ENCODE measurements at regions not wholly inside any gene's neighbourhood (a gene's known extent, or its start where the extent isn't known, plus 50 kb on each side); places are given as distances from the start of the nearest gene placed in this dataset.
"Not testable (repeated sequence)": the region's sequence is repeated elsewhere in the genome, so short reads cannot be mapped to it uniquely, and the experiment has no call there.

DNA sequence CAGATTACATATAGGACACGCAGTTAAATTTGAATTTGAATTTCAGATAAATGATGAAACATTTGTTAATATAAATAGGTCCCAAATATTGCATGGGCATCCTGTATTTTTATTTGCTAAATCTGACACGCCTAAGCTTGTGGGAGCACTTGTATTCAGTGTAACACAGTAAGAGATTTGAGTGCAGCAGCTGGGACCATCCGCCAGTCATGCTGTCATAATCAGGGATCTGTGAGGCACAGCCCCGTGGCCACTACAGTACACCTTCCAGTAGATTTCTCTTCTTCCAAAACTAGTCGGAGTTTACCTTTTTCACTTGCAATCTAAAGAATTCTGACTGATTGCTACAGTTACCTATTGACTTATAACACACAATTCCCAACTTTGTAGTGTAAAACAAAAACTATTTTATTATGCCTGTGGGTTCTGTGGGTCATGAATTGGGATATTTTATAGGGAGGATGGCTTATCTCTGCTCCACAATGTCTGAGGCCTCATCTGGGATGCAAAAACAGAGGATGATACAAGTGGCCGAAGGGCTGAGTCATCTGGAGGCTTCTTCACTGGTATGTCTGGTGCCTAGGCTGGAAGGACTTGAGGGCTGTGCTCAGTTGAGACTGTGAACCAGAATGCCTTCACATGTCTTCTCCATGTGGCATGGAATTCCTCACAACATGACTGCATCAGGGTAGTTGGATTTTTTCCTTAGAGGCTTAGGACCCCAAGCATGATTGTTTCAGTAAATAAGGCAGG is 74.1 kb downstream of the PRSS23 start:
- Histone ChIP-seq H3K4me1 (ENCODE audit: insufficient read depth, low read length) (no peaks in the 10 kb centered on the region), H3K4me3 (ENCODE audit: low read length) (no peak overlapping the region), H3K36me3 (ENCODE audit: insufficient read depth, low read length) (no peaks in the 10 kb centered on the region), H3K27me3 (ENCODE audit: control insufficient read depth in 1 of 2, insufficient read depth in 2 of 2, low read length in 2 of 2) (no peaks in the 10 kb centered on the region), H3K27ac (ENCODE audit: low read depth in 1 of 2, low read length in 2 of 2) (no peak overlapping the region), H3K9me3 (ENCODE audit: control insufficient read depth in 1 of 2, insufficient read depth in 1 of 2, low read length in 2 of 2) (peaks cover 0 to 6% of the 10 kb centered on the region in 2 experiments)
- no peaks in the 10 kb centered on the region for H3K36me3 Mint-ChIP-seq (ENCODE audit: low read depth)
- H3K27ac Mint-ChIP-seq = no peak overlapping the region
- no peak overlapping the region for H3K4me3 Mint-ChIP-seq
- ATAC-seq (ENCODE audit: poor library complexity) = no peak
- no peaks in the 10 kb centered on the region for H3K9me3 Mint-ChIP-seq
- intact Hi-C loops (cut with DNase I, micrococcal nuclease) = loop anchor here (5.0 to 10.0 kb wide), 2 partner anchors 418 to 550 kb away; no protein-coding TSS in a partner anchor
- H3K27me3 Mint-ChIP-seq = no peaks in the 10 kb centered on the region
- H3K4me1 Mint-ChIP-seq (ENCODE audit: low read depth) = no peaks in the 10 kb centered on the region
- TF ChIP-seq, protein P1, sequence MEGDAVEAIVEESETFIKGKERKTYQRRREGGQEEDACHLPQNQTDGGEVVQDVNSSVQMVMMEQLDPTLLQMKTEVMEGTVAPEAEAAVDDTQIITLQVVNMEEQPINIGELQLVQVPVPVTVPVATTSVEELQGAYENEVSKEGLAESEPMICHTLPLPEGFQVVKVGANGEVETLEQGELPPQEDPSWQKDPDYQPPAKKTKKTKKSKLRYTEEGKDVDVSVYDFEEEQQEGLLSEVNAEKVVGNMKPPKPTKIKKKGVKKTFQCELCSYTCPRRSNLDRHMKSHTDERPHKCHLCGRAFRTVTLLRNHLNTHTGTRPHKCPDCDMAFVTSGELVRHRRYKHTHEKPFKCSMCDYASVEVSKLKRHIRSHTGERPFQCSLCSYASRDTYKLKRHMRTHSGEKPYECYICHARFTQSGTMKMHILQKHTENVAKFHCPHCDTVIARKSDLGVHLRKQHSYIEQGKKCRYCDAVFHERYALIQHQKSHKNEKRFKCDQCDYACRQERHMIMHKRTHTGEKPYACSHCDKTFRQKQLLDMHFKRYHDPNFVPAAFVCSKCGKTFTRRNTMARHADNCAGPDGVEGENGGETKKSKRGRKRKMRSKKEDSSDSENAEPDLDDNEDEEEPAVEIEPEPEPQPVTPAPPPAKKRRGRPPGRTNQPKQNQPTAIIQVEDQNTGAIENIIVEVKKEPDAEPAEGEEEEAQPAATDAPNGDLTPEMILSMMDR (IDR thresholded peaks at IDR 0.05) = no peak
- no peak for DNase-seq
- POLR2A ChIA-PET = no interaction called here
- CTCF ChIA-PET = no interaction called here

DNA sequence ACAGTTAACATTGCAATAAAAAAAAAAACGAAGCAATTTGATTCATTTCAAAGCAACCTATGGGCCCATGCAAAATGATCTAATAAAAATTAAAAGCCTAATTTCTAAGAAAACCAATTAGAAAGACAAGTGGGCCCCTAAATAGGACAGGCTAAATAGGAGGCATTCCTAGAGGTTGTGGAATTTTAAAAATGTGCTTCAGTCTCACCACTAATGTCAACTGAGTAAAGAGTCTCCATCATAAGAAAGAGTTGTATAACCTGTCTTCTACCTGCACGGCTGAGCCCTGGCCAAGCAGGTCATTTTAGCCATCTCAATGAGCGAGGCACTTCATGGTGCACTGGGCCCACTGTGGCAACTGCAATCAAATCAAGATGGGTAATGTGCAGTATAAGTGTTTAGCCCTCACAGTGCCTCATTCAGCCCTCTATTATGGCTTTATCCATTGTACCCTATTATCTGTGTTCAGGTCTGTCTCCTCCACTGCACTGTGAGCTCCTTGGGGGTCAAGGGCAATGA is 76.4 kb downstream of the PRSS23 start:
- intact Hi-C loops (cut with DNase I, micrococcal nuclease) = loop anchor here in 1 of 2 experiments (10.0 kb wide), 1 partner anchor 548 kb away; no protein-coding TSS in a partner anchor
- Histone ChIP-seq H3K4me3 (ENCODE audit: low read length) (no peak overlapping the region), H3K36me3 (ENCODE audit: insufficient read depth, low read length) (no peaks in the 10 kb centered on the region), H3K9me3 (ENCODE audit: control insufficient read depth in 1 of 2, insufficient read depth in 1 of 2, low read length in 2 of 2) (peaks cover 0 to 6% of the 10 kb centered on the region in 2 experiments), H3K27ac (ENCODE audit: low read depth in 1 of 2, low read length in 2 of 2) (no peak overlapping the region), H3K4me1 (ENCODE audit: insufficient read depth, low read length) (no peaks in the 10 kb centered on the region), H3K27me3 (ENCODE audit: control insufficient read depth in 1 of 2, insufficient read depth in 2 of 2, low read length in 2 of 2) (no peaks in the 10 kb centered on the region)
- TF ChIP-seq, protein P1 (IDR thresholded peaks at IDR 0.05) = no peak
- H3K27me3 Mint-ChIP-seq = no peaks in the 10 kb centered on the region
- H3K9me3 Mint-ChIP-seq = no peaks in the 10 kb centered on the region
- ATAC-seq (ENCODE audit: poor library complexity) (no peak), DNase-seq (no peak)
- no peak overlapping the region for H3K27ac Mint-ChIP-seq
- no peaks in the 10 kb centered on the region for H3K4me1 Mint-ChIP-seq (ENCODE audit: low read depth)
- ChIA-PET POLR2A (no interaction called here), CTCF (no interaction called here)
- H3K4me3 Mint-ChIP-seq = no peak overlapping the region
- H3K36me3 Mint-ChIP-seq (ENCODE audit: low read depth) = no peaks in the 10 kb centered on the region

DNA sequence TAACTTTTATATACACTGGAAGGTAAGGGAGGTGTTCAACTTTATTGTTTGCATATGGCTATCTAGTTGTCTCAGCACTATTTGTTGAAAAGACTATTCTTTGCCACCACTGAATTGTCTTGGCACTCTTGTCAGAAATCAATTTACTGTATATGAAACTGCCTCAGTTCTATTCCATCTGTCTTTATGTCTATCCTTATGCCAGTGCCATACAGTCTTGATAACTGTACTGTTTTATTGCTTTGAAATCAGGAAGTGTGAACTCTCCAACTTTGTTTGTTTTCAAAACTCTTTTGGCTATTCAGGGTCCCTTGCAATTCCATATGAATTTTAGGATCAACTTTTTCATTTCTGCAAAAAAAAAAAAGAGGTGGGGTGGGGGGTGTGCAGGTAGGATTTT is 77.2 kb downstream of the PRSS23 start:
- peaks cover 0 to 6% of the 10 kb centered on the region in 2 experiments for H3K9me3 ChIP-seq (ENCODE audit: control insufficient read depth in 1 of 2, insufficient read depth in 1 of 2, low read length in 2 of 2)
- POLR2A ChIA-PET = no interaction called here
- ATAC-seq (ENCODE audit: poor library complexity) = no peak
- no peaks in the 10 kb centered on the region for H3K36me3 Mint-ChIP-seq (ENCODE audit: low read depth)
- H3K4me1 ChIP-seq (ENCODE audit: insufficient read depth, low read length) = no peaks in the 10 kb centered on the region
- no peak overlapping the region for H3K4me3 Mint-ChIP-seq
- CTCF ChIA-PET = no interaction called here
- no peak overlapping the region for H3K27ac ChIP-seq (ENCODE audit: low read depth in 1 of 2, low read length in 2 of 2)
- intact Hi-C loops (cut with DNase I, micrococcal nuclease) = loop anchor here in 1 of 2 experiments (10.0 kb wide), 1 partner anchor 547 kb away; no protein-coding TSS in a partner anchor
- H3K27ac Mint-ChIP-seq = no peak overlapping the region
- no peak for DNase-seq
- TF ChIP-seq, protein P1 (IDR thresholded peaks at IDR 0.05) = no peak
- no peaks in the 10 kb centered on the region for H3K27me3 Mint-ChIP-seq
- no peak overlapping the region for H3K4me3 ChIP-seq (ENCODE audit: low read length)
- no peaks in the 10 kb centered on the region for H3K36me3 ChIP-seq (ENCODE audit: insufficient read depth, low read length)
- H3K4me1 Mint-ChIP-seq (ENCODE audit: low read depth) = no peaks in the 10 kb centered on the region
- no peaks in the 10 kb centered on the region for H3K9me3 Mint-ChIP-seq
- no peaks in the 10 kb centered on the region for H3K27me3 ChIP-seq (ENCODE audit: control insufficient read depth in 1 of 2, insufficient read depth in 2 of 2, low read length in 2 of 2)

GRCh38 chr11:86879241-86879640 is 76.0 kb downstream of the FZD4 start:
- H3K27ac ChIP-seq (ENCODE audit: low read depth in 1 of 2, low read length in 2 of 2); H3K4me3 Mint-ChIP-seq; H3K36me3 Mint-ChIP-seq (ENCODE audit: low read depth); H3K4me1 ChIP-seq (ENCODE audit: insufficient read depth, low read length); POLR2A ChIA-PET; H3K9me3 Mint-ChIP-seq; H3K36me3 ChIP-seq (ENCODE audit: insufficient read depth, low read length); DNase-seq; H3K27me3 Mint-ChIP-seq; CTCF ChIA-PET; H3K9me3 ChIP-seq (ENCODE audit: control insufficient read depth in 1 of 2, insufficient read depth in 1 of 2, low read length in 2 of 2); H3K27me3 ChIP-seq (ENCODE audit: control insufficient read depth in 1 of 2, insufficient read depth in 2 of 2, low read length in 2 of 2); ATAC-seq (ENCODE audit: poor library complexity); H3K27ac Mint-ChIP-seq; H3K4me1 Mint-ChIP-seq (ENCODE audit: low read depth); H3K4me3 ChIP-seq (ENCODE audit: low read length): not testable (repeated sequence)
- intact Hi-C loops (cut with DNase I, micrococcal nuclease) = loop anchor here in 1 of 2 experiments (10.0 kb wide), 1 partner anchor 546 kb away; no protein-coding TSS in a partner anchor
